Superior temporal gyrus (tissue), 1 donor: ENCODE measurements at regions not wholly inside any gene's neighbourhood (a gene's known extent, or its start where the extent isn't known, plus 50 kb on each side); places are given as distances from the start of the nearest gene placed in this dataset.
A peak's percentile ranks its signal among the peaks of the same experiment; 100 is the strongest.
"Not testable (repeated sequence)": the region's sequence is repeated elsewhere in the genome, so short reads cannot be mapped to it uniquely, and the experiment has no call there.

ENCODE experiments used
- DNase-seq: peaks from one replicate; pipeline ENCODE4 v3.0.0-alpha.2; 2016; ENCODE audit errors: extremely low spot score

DNA sequence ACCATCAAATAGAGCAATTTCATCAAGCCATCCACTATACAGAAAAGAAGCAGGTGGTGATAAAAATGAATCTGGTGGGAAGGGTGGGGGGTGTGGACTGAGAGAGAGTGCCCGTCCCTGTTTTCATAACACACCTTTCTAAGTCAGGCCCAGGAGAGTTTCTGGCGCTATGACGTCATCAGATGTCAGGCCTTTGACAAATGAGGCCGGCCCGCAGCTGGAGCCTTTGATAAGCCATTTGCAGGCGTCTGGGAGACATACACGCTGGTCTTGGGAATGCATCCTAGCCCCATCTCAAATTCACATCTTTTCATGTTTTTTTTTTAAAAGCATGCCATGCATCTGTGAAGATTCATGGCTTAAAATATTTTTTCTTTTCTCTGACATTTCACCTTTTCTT lies 404.5 kb downstream of the BCOR start:
- no peak for DNase-seq

DNA sequence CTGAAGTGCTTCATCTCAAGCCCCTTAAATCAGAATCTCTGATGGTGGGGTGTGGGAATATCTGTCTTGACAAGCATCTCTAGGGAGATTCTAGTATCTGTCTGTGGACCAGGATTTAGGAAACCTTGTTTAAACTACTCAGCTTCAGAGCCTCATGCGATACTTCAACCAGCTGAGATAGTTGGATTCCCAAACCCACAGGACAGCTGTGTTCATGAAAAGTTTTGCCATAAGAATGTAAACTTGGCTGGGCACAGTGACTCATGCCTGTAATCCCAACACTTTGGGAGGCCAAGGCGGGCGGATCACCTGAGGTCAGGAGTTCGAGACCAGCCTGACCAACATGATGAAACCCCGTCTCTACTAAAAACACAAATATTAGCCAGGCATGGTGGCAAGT lies 395.1 kb downstream of the BCOR start:
- not testable (repeated sequence) for DNase-seq

DNA sequence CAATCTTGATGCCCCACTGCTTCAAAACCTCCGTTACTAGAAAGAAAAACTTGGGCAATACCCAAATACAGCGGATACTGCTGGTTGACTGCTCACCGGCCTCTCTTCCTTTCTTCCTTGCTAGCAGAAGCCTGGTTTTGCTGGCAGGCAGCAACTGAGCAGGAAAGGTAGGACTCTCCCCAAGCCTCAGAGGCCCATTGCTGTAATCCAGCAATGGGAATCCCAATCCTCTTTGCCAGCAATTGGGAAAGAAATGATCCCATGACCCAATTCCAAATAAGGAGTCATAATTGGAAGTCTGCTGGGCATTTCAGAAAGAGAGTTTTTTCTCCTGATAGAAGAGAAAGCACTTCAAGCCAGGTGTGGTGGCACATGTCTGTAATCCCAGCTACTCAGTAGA lies 394.5 kb downstream of the BCOR start:
- no peak for DNase-seq

DNA sequence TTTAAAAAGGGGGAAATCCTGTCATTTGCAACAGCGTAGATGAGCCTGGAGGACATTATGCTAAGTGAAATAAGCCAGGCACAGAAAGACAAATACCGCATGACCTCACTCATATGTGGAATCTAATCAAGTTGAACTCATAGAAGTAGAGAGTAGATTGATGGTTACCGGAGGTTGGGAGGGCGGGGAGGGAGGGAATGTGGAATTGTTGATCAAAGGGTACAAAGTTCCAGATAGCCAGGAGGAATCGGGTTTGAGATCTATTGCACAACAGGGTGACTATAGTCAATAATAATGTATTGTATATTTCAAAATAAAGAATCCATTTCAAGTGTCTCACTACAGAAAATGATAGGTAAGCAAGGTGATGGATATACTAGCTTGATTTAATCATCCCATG lies 393.2 kb downstream of the BCOR start:
- no peak for DNase-seq

DNA sequence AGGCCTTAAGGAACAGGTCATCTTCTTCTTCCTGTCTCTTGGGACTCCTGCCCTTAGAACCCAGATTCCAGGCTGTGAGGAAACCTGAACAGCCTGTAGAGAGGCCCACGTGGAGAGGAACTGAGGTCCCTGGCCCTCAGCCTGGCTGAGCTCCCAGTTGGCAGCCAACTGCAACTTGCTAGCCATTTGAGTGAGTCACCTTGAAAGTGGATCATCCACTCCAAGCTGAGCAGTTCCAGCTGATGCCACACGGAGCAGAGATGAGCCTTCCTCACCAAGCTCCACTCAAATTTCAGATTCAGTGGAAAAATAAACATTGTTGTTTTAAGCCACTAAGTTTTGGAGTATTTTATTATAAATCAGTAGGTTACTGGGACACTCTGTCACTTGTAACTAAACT lies 392.5 kb downstream of the BCOR start:
- DNase-seq = no peak

DNA sequence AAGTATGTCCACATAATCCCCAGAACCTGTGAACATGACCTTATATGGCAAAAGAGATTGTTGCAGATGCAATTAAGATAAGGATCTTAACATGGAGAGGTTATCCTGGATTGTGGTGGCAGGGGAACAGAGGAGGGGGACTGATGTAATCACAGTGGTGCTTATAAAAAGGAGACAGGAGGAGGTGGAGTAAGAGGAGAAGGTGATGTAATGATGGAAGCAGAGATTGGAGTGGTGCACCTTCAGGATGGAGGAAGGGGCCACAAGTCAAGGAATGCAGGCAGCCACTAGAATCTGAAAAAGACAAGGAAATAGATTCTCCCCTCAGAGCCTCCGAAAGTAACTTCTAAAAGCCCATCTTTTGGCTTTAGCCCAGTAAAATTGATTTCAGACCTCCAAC lies 388.4 kb downstream of the BCOR start:
- DNase-seq = no peak

DNA sequence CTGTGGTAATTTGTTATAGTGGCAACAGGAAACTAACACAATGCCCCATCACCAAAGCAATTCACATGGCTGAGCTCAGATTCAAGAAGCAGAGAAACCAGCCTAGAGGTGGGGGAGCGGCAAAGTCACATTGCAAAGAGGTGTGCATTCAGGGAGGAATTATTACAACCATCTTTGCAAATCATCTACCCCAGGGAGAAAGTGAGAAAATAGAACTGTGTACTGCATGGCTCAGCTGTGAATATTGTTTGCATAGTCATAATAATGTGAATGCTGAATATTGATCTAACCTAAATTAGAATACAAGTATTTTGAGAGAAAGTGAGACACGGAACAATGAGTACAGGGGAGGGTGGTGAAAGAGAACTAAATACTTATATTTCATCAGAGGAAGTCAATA lies 387.9 kb downstream of the BCOR start:
- DNase-seq = no peak

DNA sequence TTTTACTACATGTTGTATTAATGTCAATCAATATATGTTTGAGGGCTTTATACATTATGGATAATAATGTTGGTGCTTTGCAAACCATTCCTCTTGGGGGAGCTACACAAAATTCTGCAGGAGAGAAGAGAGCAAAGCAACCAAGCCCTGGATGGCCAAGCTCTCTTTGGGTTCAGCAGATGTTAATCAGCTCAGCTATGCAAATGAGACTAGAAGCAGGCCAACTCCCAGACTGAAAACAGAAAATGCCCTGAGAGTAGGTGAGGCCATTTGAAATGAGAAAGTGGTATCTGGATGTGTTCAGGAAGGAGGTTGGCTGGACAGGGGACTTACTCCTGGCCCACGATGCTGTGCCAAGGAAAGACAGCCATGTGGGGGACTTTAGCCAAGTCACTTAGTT lies 387.0 kb downstream of the BCOR start:
- no peak for DNase-seq

DNA sequence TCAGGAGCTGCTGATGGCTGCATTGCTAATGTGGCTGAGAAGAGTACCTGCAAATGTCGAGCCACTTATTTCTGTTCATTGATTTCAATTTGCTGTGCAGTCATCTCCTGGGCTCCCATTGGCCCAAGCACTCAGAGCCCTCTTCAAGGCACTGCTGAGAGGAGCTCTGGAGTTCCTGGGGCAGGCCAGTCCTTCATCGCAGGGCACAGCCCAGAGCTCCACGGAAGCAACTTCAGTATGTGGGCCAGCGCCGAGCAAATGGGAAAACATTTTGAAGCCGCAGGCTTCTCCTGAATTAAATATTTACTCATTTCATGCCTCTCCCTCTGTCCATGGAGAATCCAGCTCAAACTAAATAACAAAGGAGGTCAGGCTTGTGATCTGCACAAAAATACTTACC lies 383.3 kb downstream of the BCOR start:
- DNase-seq = no peak

DNA sequence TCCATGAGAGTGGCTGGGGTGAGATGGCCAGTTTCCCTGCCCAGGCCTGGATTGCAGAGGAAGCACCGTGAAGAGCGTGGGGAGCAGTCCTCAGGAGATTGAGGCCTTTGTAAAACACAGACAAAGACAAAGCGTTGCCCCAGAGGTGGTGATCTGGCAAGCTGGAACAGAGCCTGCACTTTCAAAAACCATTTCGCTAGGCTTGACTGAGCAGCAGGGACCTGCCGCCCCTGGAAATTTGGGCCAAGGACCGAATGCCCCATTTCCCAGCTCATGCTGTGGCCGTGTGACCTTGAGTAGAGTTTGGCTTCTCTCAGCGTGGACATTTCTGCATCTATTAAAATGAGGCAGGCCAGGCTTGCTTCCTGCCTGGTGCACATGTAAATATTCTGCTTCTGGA lies 381.4 kb downstream of the BCOR start:
- DNase-seq = no peak

DNA sequence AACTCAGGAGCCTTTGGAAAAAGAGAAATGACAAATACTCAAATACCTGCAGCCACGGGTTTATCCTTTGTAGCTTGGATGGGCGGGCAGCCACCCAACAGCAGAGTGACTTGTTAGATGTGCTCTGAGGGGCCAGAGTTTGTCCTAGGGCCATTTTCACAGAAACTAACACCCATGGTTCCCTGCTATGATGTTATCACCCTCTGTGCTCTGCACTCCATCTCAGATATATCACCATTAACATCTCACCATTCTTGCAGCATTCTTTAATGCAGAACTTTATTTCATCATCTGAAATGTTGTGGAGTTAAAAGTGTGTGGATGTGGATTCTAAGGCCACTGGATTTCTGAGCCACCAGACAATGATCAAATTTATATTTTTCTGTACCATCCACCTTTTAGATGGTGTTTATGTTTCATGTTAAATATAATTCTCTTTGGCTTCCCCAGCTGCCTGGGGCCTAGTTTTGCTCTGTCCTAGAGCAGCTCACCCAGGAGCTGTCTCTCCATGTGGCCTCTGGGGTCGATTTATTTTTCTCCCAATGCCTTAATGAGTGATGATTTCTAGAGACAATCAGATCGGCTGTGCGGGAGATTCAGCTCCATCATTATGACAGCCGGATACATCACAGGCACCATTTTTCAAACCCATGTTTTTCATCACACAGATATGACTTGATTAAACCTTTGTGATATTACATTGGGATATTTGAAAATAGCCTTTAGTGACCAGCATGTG lies 380.8 kb downstream of the BCOR start:
- DNase-seq = no peak

DNA sequence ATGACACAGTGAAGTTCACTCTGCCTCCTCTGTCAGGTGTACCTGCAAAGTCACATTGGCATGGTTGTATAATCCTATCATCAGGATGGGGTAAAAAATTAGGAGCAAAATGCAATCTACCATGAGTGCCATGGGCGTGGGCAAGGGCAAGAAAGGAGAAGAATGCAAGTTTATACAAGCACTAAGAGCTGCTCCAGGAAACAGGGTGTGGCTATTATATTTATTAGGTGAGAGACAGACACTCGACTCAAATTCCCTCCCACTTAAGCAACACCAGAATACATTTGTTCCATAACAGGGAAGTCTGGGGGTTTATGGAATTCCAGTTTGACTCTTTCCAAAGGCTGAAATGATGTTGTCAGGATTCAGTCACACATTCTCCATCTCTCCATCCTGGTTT lies 378.8 kb downstream of the BCOR start:
- DNase-seq = no peak

DNA sequence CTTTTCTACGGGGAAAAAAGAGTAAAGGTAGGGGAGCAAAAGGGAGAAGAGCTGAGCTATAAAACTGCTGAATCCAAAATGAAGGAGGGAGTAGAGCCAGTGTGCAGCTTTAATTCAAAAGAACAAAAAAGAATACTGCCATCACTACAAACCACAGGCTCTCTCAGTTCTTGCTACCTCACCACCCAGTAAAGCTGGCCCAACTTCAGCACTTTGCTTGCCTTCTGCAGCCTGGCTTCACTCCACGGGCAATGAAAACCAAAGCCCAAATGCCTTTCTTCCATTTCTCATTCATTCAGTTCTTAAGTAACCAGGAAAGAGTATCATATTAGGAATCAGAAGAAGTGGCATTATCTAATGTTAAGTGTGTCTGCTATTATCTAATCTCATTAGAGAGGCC lies 376.8 kb downstream of the BCOR start:
- DNase-seq = no peak

DNA sequence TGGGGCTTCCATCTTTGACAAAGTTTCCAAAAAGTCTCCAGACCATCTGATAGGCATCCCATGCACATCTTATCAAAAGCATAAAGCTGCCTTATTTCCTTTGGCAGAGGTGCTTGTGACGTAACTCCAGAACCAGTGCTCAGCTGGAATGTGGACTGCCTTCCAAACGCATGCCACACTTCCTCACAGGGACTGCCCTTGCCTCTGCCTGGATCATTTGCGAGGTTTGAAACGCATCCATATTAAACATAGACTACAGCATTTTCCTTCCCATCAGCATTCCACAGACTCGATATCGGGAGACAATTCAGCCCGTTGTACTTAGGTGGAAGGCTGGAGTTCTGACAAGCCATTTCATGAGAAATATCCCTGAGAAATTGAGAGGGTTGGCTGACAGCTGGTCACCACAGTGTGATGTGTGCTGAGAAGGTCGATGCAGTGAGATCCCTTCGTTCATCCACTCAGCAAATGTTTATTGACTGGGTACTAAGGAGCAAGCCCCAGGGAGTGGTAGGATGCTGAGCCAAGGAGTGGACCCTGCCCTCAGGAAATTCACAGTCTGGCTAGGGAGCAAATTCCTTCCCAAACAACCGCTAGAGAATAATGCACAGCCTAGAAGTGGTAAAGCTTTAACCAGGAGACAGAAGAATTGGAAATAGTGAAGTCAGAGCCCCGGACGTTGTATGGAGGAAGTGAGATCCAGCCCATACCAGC lies 376.0 kb downstream of the BCOR start:
- no peak for DNase-seq

DNA sequence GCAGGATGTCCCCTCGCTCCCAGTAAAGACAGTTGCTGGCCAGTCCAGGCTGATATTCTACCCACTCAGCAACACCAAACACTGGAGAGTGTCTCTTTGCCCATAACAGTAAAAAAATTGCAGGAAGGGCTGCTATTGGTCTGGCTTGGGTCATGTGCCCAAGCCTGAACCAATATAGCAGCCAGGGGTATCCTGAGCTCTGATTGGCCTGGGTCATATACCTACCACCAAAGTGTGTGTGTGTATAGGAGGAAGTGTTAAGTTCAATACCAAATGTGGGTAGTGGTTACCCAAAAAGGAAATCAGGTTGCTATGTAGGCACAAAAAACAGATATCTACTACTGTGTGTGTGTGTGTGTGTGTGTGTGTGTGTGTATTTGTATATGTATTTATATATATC lies 373.2 kb downstream of the BCOR start:
- no peak for DNase-seq

DNA sequence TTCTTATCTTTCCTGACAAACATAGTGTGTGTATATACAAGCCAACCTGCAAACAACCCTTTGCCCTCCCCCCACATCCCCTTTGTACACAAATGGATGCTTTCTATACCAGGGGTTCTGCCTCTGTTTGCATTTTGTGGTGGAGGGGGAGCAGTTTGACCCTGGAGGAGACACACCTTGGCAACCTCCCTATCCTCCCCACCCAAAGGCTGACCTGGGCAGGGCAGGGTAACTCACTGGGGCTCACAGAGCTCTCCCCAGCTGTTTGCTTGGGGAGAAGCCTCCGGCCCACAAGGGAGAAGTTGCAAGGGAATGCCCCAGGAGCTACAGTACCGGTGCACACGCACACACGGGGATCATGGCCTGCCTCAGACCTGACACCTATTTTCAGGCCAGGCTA lies 372.6 kb downstream of the BCOR start:
- no peak for DNase-seq

DNA sequence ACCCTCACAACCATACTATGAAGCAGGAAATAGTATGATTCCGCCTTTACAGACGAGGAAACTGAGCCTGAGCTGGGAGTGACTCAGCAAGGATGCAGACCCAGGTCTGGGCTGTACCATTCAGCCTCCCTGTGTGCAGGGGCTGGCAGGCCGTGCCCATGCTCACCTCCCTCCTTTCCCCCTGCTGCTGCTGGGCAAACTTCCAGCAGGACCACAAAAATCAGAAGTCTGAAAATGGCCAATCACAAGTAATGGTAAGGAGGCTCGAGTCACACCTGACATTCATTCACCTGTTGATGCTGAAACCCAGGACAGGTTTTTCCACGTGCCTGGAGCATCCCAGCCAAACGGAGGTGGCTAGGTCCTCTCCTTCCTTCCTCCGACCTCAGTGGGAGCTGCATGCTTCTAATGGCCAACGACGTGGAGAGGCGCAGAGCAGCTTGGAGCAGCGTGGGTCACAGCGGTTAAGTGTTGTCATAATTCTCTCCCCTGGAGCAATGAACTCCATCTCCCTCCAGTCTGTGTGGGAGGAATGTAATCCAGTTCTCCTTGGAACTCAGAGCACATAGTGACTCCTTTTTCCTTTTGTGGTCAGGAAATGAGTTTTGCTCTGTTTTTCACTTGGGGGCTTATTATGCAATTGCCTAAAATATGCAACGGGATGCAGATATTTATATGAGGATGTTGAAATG lies 371.7 kb downstream of the BCOR start:
- DNase-seq = no peak

DNA sequence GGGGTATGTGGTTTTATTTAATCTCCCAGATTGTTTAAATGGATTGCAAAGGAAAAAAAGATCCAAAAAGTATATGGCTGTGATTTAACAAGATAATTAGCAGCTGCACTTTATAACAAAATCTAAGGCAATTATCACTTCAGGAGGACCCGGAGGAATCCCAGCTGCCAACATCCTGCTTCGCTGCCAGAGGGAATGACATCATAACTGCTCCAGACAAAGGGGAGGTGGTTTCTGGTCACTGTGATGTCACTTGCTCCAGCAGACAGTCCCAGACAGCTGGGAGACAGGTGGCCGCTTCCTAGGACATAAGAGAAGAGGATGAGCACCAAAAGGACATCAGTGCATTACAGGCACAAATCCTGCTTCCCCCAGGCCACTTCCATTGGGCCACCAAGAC lies 371.0 kb downstream of the BCOR start:
- no peak for DNase-seq

DNA sequence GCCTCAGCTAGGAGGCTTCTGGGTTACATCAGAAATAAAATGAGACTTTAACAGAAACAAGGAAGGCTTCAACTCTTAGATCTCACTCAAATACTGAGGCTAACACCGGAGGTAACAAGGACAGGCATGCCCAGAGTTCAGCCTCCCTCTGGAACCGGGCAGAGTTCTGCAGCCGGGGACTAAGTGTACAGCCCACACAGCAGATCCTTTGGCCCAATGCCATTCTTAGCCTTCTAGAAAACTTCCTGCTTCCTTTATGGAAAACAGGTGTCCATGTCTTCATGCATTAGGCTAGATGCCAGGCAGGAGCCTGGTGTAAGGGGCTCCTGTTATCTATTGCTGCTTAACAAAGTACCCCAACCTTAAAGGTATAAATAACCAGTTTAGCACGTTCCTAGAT lies 369.7 kb downstream of the BCOR start:
- no peak for DNase-seq

DNA sequence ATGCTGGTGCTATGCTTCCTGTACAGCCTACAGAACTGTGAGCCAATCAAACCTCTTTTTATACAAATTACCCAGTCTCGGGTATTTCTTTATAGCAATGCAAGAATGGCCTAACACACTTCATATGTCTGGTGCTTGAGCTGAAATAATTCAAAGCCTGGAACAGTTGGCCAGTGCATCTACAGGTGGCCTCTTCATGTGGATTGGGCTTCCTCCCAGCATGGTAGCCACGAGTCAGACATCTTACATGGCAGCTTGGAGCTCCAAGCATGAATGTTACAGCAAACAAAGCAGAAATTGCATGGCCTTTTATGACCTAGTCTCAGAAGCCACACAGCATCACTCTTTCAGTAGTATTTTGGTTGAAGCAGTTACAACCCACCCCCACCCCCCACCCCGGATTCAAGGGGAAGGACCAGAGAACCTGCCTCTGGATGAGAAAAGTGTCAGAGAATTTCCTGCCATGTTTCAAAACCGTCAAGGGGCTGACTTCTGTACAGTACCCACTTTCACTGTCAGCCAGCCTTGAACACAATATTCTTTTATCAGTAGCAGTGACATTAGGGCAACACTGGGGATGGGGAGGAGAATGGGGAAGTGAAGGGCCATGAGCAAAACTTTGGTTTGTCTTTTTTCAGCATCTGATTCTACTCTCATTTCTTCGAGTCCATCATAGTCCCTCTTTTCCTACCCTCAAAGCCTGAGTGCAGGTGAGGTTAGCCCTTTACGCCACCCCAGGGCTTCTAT lies 368.7 kb downstream of the BCOR start:
- no peak for DNase-seq

DNA sequence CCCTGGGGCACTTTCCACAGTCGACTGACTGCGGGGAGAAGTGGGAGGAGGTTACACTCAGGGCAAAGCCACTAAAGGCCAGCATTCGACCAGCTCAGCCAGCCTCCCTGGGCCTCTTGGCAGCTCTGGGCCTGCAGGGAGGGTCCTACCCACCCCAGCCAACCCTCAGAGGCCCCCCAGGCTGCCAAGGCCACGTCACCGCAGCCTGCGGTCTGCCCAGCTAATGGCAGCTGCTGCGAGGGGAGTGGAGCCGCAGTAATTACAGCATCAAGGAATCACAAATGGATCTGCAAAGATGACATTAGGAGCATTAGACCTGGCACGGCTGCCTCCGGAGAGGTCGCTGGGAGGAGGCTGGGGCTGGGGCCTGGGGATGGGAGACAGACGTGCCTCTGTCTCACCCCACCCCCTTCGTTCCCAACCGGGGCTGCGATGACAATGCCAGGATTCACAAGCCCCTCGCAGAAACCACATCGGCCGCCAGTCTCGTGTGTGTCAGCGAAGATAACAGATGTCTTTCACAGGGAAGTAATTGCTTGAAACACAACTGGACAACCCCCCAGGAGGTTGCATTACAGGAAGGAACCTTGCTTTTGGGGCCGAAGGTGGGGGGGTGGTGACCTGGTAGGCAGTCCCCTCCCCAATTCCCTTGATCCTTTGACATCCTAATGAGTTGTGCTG lies 367.6 kb downstream of the BCOR start:
- DNase-seq = peak; percentile 8
